Psoas muscle (tissue), 7 donors: ENCODE measurements at regions not wholly inside any gene's neighbourhood (a gene's known extent, or its start where the extent isn't known, plus 50 kb on each side); places are given as distances from the start of the nearest gene placed in this dataset.

Experiments
- ATAC-seq, 4 donors: fragments of 200-7000 bp; cut with Tn5 transposase; one replicate each; pipeline ENCODE4 v1.9.1; 2020; ENCODE audit warnings: moderate library complexity in 3 of 4, mild to moderate bottlenecking in 2 of 4
- DNase-seq, 2 donors: peaks; one replicate each; pipeline ENCODE4 v3.0.0-alpha.2; 2020
- H3K27ac ChIP-seq: fragments of 200-600 bp; one replicate; pipeline ENCODE4 v1.8.0; 2022
- H3K27me3 ChIP-seq, 3 donors: fragments of 200-600 bp in 1 of 3; one replicate each; pipeline versions ENCODE4 v1.6.1 to v1.8.0; 2013 to 2022; ENCODE audit warnings: low read length in 2 of 3, mild to moderate bottlenecking in 2 of 3, moderate library complexity in 1 of 3; ENCODE audit not compliant: insufficient read depth in 3 of 3
- H3K36me3 ChIP-seq, 2 donors: fragments of 200-600 bp in 1 of 2; one replicate each; pipeline versions ENCODE4 v1.6.1 to v1.8.0; 2013 to 2022; ENCODE audit warnings: low read depth in 1 of 2, mild to moderate bottlenecking in 1 of 2, moderate library complexity in 1 of 2; ENCODE audit not compliant: insufficient read depth in 1 of 2
- H3K4me1 ChIP-seq: fragments of 200-600 bp; one replicate; pipeline ENCODE4 v1.8.0; 2022
- H3K4me3 ChIP-seq: fragments of 200-600 bp; one replicate; pipeline ENCODE4 v1.8.0; 2022; ENCODE audit warnings: mild to moderate bottlenecking
- H3K9me3 ChIP-seq: fragments of 200-600 bp; one replicate; pipeline ENCODE4 v1.8.0; 2022
- WGBS, 3 donors: extraction: QIAGEN DNeasy Blood & Tissue Kit; methylation state at CpG; one replicate each; pipeline versions ENCODE4 v1.1.6 to v1.1.7; 2013; 5-methylcytosine and 5-hydroxymethylcytosine counted together
- intact Hi-C, 2 donors: fragments of 100-400 bp; cut with DNase I; formaldehyde crosslinking; loops; one replicate each; pipeline versions ENCODE4 v1.11.0 to v1.14.2; 2022
- TF ChIP-seq, protein P1 (sequence below): fragments of 200-600 bp; IDR thresholded peaks from one replicate; pipeline ENCODE4 v1.8.0; 2022; ENCODE audit warnings: antibody characterized with exemption
- donor health status: healthy with polysubstance abuse.
- donor health status: DM: no; HTN: no; CAD: no; lungs with moderate emphysema.
- donor health status: Bipolar disorder and iron deficiency.
- donor health status: healthy.
- donor health status: DM: yes; HTN: yes; CAD: no.
- donor health status: DM: no; HTN: no; CAD: no.
- donor health status: DM: yes; HTN: yes; CAD: no.

DNA sequence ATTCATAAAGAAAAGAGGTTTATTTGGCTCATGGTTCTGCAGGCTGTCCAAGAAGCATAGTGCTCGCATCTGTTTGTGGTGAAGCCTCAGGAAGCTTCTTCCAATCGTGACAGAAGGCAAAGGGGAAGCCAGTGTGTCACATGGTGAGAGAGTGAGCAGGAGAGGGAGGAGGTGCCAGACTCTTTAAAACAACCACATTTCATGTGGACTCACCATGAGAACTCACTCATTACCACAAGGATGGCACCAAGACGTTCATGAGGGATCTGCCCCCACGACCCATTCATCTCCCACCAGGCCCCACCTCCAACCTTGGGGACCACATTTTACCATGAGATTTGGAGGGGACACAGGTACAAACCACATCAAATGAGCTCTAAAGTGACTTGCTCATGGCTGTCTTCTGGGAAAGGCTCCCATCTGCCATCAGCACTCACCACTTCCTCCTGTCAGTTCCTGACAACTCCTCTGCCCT is 327.3 kb upstream of the TLE3 start:
- Histone ChIP-seq H3K27me3 (peaks cover 0 to 28% (median 6%) of the 10 kb centered on the region in 3 donors), H3K4me3 (no peak overlapping the region), H3K27ac (no peak overlapping the region), H3K36me3 (no peaks in the 10 kb centered on the region), H3K9me3 (no peaks in the 10 kb centered on the region), H3K4me1 (no peaks in the 10 kb centered on the region)
- DNase-seq: no peak
- no peak for ATAC-seq
- intact Hi-C loops: no loop called here
- WGBS, 3 donors: 61 to 67% (median 66%) methylated on average over 4 of the region's 4 CpGs
- TF ChIP-seq, protein P1, sequence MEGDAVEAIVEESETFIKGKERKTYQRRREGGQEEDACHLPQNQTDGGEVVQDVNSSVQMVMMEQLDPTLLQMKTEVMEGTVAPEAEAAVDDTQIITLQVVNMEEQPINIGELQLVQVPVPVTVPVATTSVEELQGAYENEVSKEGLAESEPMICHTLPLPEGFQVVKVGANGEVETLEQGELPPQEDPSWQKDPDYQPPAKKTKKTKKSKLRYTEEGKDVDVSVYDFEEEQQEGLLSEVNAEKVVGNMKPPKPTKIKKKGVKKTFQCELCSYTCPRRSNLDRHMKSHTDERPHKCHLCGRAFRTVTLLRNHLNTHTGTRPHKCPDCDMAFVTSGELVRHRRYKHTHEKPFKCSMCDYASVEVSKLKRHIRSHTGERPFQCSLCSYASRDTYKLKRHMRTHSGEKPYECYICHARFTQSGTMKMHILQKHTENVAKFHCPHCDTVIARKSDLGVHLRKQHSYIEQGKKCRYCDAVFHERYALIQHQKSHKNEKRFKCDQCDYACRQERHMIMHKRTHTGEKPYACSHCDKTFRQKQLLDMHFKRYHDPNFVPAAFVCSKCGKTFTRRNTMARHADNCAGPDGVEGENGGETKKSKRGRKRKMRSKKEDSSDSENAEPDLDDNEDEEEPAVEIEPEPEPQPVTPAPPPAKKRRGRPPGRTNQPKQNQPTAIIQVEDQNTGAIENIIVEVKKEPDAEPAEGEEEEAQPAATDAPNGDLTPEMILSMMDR: no peak

DNA sequence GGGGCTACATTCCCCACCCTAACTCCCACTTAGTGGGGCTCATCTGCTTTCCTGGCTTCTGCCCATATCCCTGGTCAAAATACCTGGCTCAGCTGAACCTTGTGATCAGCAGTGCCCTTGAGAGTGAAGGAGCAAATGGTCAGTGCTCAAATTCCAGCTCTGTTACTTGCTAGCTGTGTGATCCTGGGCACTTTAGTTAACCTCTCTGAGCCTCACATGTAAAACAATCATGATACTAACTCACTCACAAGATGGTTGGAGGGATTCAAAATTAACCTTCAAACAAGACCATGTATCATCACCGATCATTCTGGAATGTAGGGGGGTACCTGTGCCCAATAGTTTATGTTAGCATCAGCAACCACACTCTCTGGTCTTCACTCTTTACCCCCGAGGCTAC is 325.6 kb upstream of the TLE3 start:
- no peaks in the 10 kb centered on the region for H3K9me3 ChIP-seq
- intact Hi-C loops: no loop called here
- H3K4me3 ChIP-seq: no peak overlapping the region
- H3K27me3 ChIP-seq: peaks cover 0 to 43% (median 6%) of the 10 kb centered on the region in 3 donors
- H3K36me3 ChIP-seq: no peaks in the 10 kb centered on the region
- WGBS, 3 donors: 70 to 77% (median 75%) methylated on average over 2 of the region's 2 CpGs
- TF ChIP-seq, protein P1: no peak
- no peak for DNase-seq
- H3K27ac ChIP-seq: no peak overlapping the region
- H3K4me1 ChIP-seq: no peaks in the 10 kb centered on the region
- ATAC-seq: no peak

DNA sequence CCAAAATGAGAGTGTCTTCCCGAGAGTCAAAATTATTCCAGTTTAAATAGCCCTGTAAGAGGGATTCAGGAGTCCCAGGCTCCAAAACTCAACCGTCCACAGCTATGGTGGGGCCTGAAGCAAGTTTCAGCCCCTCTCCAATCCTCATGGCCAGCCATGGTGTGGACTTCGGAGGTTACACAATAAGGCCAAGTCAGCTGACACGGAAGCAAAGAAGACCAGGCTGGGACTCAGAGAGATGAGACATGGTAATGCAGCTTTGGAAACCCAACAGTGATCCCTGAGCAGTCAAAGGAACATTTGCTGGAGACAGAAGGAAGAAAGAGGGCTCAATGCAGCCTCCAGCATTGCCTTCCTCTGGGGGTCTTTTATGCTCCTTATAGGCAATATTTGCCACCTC is 324.6 kb upstream of the TLE3 start:
- no peak for DNase-seq
- no peak for ATAC-seq

DNA sequence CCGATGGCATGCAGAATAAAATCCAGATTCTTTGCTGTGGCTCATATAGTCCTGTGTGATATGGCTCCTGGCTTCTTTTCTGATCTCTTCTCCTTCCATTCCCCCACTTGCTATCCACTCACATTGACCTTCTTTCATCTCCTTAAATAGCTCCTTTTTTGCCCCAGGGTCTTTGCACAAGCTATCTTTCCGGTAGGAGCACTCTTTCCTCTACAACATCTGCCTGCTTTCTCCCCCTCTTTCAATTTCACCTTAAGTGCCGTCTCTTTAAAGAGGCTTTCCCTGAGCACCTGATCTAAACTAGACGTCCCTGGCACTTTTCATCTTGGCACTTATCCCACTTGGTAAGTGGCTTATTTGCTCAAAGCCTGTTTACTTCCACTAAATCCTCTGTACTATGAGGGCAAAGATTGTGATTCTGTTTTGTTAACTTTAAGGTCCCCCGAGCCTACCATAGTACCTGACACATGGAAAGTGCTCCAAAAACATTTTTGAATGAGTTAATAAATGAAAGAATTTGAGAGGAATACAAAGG is 323.3 kb upstream of the TLE3 start:
- H3K27ac ChIP-seq: no peak overlapping the region
- ATAC-seq: no peak
- intact Hi-C loops: no loop called here
- no peaks in the 10 kb centered on the region for H3K9me3 ChIP-seq
- H3K4me3 ChIP-seq: no peak overlapping the region
- no peaks in the 10 kb centered on the region for H3K4me1 ChIP-seq
- WGBS, 3 donors: 72 to 80% (median 78%) methylated on average over 5 of the region's 5 CpGs
- peaks cover 0 to 63% (median 10%) of the 10 kb centered on the region in 3 donors for H3K27me3 ChIP-seq
- DNase-seq: no peak
- no peaks in the 10 kb centered on the region for H3K36me3 ChIP-seq
- TF ChIP-seq, protein P1: no peak

More for the DNA sequence above, 324.6 kb upstream of the TLE3 start:
- Histone ChIP-seq H3K4me1 (no peaks in the 10 kb centered on the region), H3K36me3 (no peaks in the 10 kb centered on the region), H3K27me3 (peaks cover 0 to 52% (median 6%) of the 10 kb centered on the region in 3 donors), H3K4me3 (no peak overlapping the region), H3K9me3 (no peaks in the 10 kb centered on the region), H3K27ac (no peak overlapping the region)
- 80 to 90% (median 80%) methylated on average over 4 of the region's 4 CpGs for WGBS, 3 donors
- intact Hi-C loops: no loop called here
- TF ChIP-seq, protein P1: no peak
